Ishikawa (cell line): ENCODE measurements at regions not wholly inside any gene's neighbourhood (a gene's known extent, or its start where the extent isn't known, plus 50 kb on each side); places are given as distances from the start of the nearest gene placed in this dataset.

Experiments
- CEBPB ChIP-seq: IDR thresholded peaks from 2 replicates; pipeline ENCODE4 v1.6.1; 2012
- CREB1 ChIP-seq: IDR thresholded peaks from 2 replicates; pipeline ENCODE4 v1.6.1; 2012; ENCODE audit warnings: low read depth
- EGR1 ChIP-seq: IDR thresholded peaks from 2 replicates; pipeline ENCODE4 v1.6.1; 2012
- EP300 ChIP-seq: IDR thresholded peaks from 2 replicates; pipeline ENCODE4 v1.6.1; 2012; ENCODE audit warnings: borderline replicate concordance
- FOXM1 ChIP-seq: IDR thresholded peaks from 2 replicates; pipeline ENCODE4 v1.6.1; 2012; ENCODE audit warnings: low read depth, borderline replicate concordance
- MAX ChIP-seq: IDR thresholded peaks from 2 replicates; pipeline ENCODE4 v1.6.1; 2012
- NFIC ChIP-seq: IDR thresholded peaks from 2 replicates; pipeline ENCODE4 v1.6.1; 2012
- RAD21 ChIP-seq: IDR thresholded peaks from 2 replicates; pipeline ENCODE4 v1.6.1; 2012; ENCODE audit warnings: low read depth
- TAF1 ChIP-seq: IDR thresholded peaks from 2 replicates; pipeline ENCODE4 v1.6.1; 2012; ENCODE audit warnings: low read depth, mild to moderate bottlenecking
- TCF12 ChIP-seq: IDR thresholded peaks from 2 replicates; pipeline ENCODE4 v1.6.1; 2012; ENCODE audit warnings: low read depth
- TEAD4 ChIP-seq: IDR thresholded peaks from 2 replicates; pipeline ENCODE4 v1.6.1; 2012
- USF1 ChIP-seq: IDR thresholded peaks from 2 replicates; pipeline ENCODE4 v1.6.1; 2012
- YY1 ChIP-seq: IDR thresholded peaks from 2 replicates; pipeline ENCODE4 v1.6.1; 2012; ENCODE audit warnings: low read depth
- ZBTB7A ChIP-seq: IDR thresholded peaks from 2 replicates; pipeline ENCODE4 v1.6.1; 2012; ENCODE audit warnings: low read depth
- TF ChIP-seq, protein P1 (sequence below): IDR thresholded peaks from 2 replicates; pipeline ENCODE4 v1.6.1; 2012; ENCODE audit warnings: low read depth, mild to moderate bottlenecking

DNA sequence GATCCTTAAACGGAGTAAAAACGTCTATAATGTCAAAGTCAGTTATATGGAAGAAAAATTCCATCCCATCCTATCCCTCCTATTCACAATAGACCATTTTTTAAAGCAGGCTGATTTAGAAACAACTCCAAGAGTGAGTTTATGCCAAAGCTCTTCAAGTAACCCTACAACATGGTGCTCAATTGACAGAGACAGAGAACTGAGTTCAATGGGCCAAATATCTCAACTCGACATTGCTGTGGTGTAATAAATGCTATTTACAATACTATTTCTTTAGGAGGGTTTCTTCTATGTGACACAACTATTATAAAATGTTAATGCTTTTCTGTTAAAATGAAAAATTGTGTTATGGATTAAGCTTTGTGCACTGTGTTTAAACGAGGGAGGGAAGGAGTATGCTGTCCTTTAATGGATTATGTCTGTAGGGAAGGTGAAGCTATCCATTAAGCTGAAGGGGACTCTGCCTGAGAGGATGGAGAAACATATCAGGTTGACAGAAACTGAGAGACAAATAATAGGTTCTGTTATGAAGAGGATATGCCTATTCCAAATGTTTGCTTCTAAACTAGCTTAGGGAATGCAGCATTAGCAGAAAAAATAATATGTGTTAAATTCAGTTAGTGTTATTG is 362.5 kb upstream of the CHRM3 start:
- TF ChIP-seq FOXM1 = no peak
- no peak for TF ChIP-seq TCF12
- TF ChIP-seq RAD21 = no peak
- TF ChIP-seq, protein P1, sequence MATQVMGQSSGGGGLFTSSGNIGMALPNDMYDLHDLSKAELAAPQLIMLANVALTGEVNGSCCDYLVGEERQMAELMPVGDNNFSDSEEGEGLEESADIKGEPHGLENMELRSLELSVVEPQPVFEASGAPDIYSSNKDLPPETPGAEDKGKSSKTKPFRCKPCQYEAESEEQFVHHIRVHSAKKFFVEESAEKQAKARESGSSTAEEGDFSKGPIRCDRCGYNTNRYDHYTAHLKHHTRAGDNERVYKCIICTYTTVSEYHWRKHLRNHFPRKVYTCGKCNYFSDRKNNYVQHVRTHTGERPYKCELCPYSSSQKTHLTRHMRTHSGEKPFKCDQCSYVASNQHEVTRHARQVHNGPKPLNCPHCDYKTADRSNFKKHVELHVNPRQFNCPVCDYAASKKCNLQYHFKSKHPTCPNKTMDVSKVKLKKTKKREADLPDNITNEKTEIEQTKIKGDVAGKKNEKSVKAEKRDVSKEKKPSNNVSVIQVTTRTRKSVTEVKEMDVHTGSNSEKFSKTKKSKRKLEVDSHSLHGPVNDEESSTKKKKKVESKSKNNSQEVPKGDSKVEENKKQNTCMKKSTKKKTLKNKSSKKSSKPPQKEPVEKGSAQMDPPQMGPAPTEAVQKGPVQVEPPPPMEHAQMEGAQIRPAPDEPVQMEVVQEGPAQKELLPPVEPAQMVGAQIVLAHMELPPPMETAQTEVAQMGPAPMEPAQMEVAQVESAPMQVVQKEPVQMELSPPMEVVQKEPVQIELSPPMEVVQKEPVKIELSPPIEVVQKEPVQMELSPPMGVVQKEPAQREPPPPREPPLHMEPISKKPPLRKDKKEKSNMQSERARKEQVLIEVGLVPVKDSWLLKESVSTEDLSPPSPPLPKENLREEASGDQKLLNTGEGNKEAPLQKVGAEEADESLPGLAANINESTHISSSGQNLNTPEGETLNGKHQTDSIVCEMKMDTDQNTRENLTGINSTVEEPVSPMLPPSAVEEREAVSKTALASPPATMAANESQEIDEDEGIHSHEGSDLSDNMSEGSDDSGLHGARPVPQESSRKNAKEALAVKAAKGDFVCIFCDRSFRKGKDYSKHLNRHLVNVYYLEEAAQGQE = no peak
- TF ChIP-seq TEAD4 = no peak
- TF ChIP-seq ZBTB7A = no peak
- no peak for TF ChIP-seq EGR1
- TF ChIP-seq USF1 = no peak
- TF ChIP-seq MAX = no peak

GRCh38 chr1:239016337-239016736 is 370.0 kb upstream of the CHRM3 start:
- TF ChIP-seq USF1 = no peak
- TF ChIP-seq MAX = no peak
- no peak for TF ChIP-seq NFIC
- no peak for TF ChIP-seq FOXM1
- no peak for TF ChIP-seq TEAD4
- no peak for TF ChIP-seq CEBPB
- TF ChIP-seq TAF1 = no peak
- TF ChIP-seq TCF12 = no peak
- TF ChIP-seq EGR1 = no peak
- TF ChIP-seq EP300 = no peak
- TF ChIP-seq, protein P1 = no peak
- no peak for TF ChIP-seq CREB1
- TF ChIP-seq RAD21 = no peak
- TF ChIP-seq ZBTB7A = no peak
- no peak for TF ChIP-seq YY1

DNA sequence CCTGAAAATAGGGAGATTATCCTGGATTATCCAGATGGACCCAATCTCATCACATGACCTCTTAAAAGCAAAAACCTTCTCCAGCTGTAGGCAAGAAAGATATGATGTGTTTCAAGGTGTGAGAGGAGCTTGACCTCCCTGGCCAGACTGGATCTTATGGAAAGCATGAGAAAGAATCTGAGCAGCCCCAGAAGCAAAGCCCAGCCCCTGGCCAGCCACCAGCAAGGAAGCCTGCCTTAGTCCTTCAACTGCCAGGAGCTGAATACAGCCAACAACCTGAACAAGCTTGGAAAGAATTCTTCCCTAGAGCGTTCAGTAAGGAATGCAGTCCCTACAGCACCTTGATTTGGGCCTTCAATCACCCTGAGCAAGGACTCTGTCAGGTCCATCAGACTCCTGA is 375.0 kb upstream of the CHRM3 start:
- no peak for TF ChIP-seq MAX
- no peak for TF ChIP-seq RAD21
- no peak for TF ChIP-seq EGR1
- TF ChIP-seq ZBTB7A = no peak
- TF ChIP-seq YY1 = no peak
- TF ChIP-seq CEBPB = no peak
- TF ChIP-seq TCF12 = no peak
- no peak for TF ChIP-seq FOXM1
- no peak for TF ChIP-seq NFIC
- TF ChIP-seq EP300 = no peak

DNA sequence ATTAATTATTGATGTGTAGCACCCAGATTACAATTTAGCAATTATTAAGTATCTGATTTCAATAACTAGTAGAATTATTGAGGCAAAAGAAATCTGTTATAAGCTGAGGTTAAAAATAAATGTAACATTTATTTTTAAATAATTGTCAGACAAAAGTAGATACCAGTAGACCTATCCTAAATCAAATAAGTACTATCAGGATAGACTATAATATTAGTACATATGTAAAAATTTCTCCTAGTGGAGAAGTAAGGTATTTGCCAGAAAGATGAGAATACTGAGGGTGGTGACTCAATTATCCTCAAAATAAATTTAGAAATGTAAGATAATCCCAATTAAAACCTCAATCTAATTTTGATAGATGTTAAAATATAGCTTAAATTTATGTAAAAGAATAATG is 377.8 kb upstream of the CHRM3 start:
- TF ChIP-seq CEBPB = no peak
- TF ChIP-seq EP300 = no peak
- no peak for TF ChIP-seq TCF12
- TF ChIP-seq ZBTB7A = no peak
- no peak for TF ChIP-seq NFIC
- no peak for TF ChIP-seq YY1
- no peak for TF ChIP-seq FOXM1
- TF ChIP-seq, protein P1 = no peak
- TF ChIP-seq CREB1 = no peak
- TF ChIP-seq TEAD4 = no peak
- no peak for TF ChIP-seq MAX
- TF ChIP-seq USF1 = no peak
- TF ChIP-seq TAF1 = no peak
